ENCODE measurements at regions not wholly inside any gene's neighbourhood (a gene's known extent, or its start where the extent isn't known, plus 50 kb on each side); places are given as distances from the start of the nearest gene placed in this dataset.

DNA sequence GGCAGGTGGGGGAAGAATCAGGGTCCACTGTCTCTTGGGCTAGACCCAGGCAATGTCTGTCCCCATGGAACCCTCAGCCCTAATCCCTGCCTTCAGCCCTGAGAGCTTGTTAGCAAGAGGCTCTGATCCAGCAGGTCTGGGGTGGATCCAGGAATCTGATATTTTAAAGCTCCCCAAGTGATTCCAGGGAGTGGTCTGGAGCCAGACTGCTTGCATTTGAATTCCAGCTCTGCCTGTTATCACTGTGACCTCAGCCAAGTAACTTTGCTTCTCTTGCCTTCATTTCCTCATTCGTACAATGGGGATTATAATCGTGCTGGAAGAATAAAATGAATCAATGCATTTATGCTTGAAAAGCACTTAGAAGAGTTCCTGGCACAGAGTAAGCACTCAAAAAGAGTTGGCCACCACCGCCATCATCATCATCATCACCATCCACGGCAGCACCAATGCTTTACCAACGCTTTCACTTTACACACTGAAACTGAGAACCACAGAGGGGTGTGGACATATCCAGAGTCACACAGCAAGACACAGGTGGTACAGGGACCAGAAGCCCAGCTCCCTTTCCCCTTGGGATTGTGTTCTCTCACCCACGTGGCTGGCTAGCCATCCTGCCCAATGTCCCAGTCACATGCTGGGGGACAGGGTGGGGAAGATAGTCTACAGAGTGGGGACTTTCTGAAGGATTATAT, 75.7 kb upstream of the RALY start:
- no peak overlapping the region for H3K27ac ChIP-seq
- TF ChIP-seq Cebpa-rat (IDR thresholded peaks at IDR 0.05) = no peak
- no peaks in the 10 kb centered on the region for H3K9me3 ChIP-seq (replicated peaks in 1 of 11)
- H4K20me1 ChIP-seq = no peaks in the 10 kb centered on the region; a peak in 1 of 22 replicates
- H3K9ac ChIP-seq = no peak overlapping the region
- H3K36me3 ChIP-seq = no peaks in the 10 kb centered on the region
- no peak overlapping the region for H3K4me3 ChIP-seq
- H3K4me1 ChIP-seq = peaks cover 0 to 9% (median 0%) of the 10 kb centered on the region in 10 experiments; a peak in 3 of 20 replicates
- no peak overlapping the region for H3K4me2 ChIP-seq
- H3K27me3 ChIP-seq = no peaks in the 10 kb centered on the region

DNA sequence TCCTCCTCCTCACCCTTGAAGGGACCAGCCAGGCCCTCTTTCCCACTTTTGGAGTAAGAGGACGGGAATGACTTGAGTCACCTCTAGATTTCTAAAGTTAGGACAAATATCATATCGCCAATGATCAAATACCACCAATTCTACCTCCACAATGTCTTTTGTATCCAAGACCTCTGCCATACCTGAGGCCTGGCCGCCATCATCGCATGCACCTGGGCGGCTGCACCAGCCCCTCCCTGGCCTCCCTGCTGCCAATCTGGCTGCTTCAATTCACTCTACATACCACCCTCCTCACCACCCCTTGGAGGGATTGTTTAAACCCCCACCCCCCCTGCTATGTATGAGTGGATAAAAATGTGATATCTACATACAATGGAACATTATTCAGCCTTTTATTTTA, 75.0 kb upstream of the RALY start:
- no peaks in the 10 kb centered on the region for H3K27me3 ChIP-seq
- H3K4me1 ChIP-seq = peaks cover 0 to 9% (median 0%) of the 10 kb centered on the region in 10 experiments; a peak in 3 of 20 replicates
- no peak overlapping the region for H3K4me2 ChIP-seq
- no peaks in the 10 kb centered on the region; a peak in 1 of 22 replicates for H4K20me1 ChIP-seq
- H3K36me3 ChIP-seq = no peaks in the 10 kb centered on the region
- TF ChIP-seq Cebpa-rat (IDR thresholded peaks at IDR 0.05) = no peak
- H3K9me3 ChIP-seq (replicated peaks in 1 of 11) = no peaks in the 10 kb centered on the region
- H3K9ac ChIP-seq = no peak overlapping the region
- H3K27ac ChIP-seq = no peak overlapping the region
- no peak overlapping the region for H3K4me3 ChIP-seq

DNA sequence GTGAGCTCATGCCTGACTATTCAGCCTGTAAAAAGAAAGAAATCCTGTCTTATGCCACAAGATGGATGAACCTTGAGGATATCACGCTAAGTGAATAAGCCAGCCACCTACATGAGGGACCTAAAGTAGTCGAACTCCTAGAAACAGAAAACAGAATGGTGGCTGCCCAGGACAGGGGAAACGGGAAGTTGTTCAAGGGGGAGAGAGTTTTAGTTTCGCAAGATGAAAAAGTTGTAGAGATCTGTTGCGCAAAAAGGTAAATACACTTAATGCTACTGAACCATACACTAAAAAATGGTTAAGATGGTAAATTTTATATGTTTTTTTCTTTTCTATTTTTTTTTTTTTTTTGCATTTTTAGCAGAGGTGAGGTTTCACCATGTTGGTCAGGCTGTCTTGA, 74.1 kb upstream of the RALY start:
- H3K4me2 ChIP-seq = peak overlapping the region in 4 of 11 experiments; percentile 9 to 37 (median 29); a peak in 4 of 22 replicates
- no peak overlapping the region for H3K9ac ChIP-seq
- peaks cover 0 to 9% (median 0%) of the 10 kb centered on the region in 10 experiments; a peak in 3 of 20 replicates for H3K4me1 ChIP-seq
- H3K27ac ChIP-seq = no peak overlapping the region
- H3K4me3 ChIP-seq = no peak overlapping the region
- H3K36me3 ChIP-seq = no peaks in the 10 kb centered on the region
- TF ChIP-seq Cebpa-rat (IDR thresholded peaks at IDR 0.05) = no peak; a peak in 1 of 22 replicates
- no peaks in the 10 kb centered on the region; a peak in 1 of 22 replicates for H4K20me1 ChIP-seq
- H3K27me3 ChIP-seq = no peaks in the 10 kb centered on the region
- H3K9me3 ChIP-seq (replicated peaks in 1 of 11) = no peaks in the 10 kb centered on the region

- Histone ChIP-seq H3K4me1 (peaks cover 0 to 9% (median 0%) of the 10 kb centered on the region in 10 experiments; a peak in 3 of 20 replicates), H3K27me3 (no peaks in the 10 kb centered on the region), H3K27ac (no peak overlapping the region), H4K20me1 (no peaks in the 10 kb centered on the region), H3K4me2 (no peak overlapping the region), H3K4me3 (no peak overlapping the region), H3K9me3 (replicated peaks in 1 of 11) (no peaks in the 10 kb centered on the region), H3K9ac (no peak overlapping the region), H3K36me3 (no peaks in the 10 kb centered on the region)
- TF ChIP-seq Cebpa-rat (IDR thresholded peaks at IDR 0.05) = no peak
Measured at GRCh38 chr20:33922224-33922623, 71.5 kb upstream of the RALY start.

- no peaks in the 10 kb centered on the region for H3K9me3 ChIP-seq (replicated peaks in 1 of 11)
Measured at GRCh38 chr20:33923740-33924139, 70.0 kb upstream of the RALY start.

GRCh38 chr20:33925867-33926266, 67.8 kb upstream of the RALY start:
- Histone ChIP-seq H3K27me3 (no peaks in the 10 kb centered on the region), H3K4me3 (no peak overlapping the region), H3K4me2 (no peak overlapping the region), H3K9ac (no peak overlapping the region), H3K4me1 (no peaks in the 10 kb centered on the region), H3K9me3 (replicated peaks in 1 of 11) (no peaks in the 10 kb centered on the region), H3K27ac (no peak overlapping the region), H3K36me3 (no peaks in the 10 kb centered on the region), H4K20me1 (no peaks in the 10 kb centered on the region)
- TF ChIP-seq Cebpa-rat (IDR thresholded peaks at IDR 0.05) = no peak

More at GRCh38 chr20:33923740-33924139, 70.0 kb upstream of the RALY start:
- Histone ChIP-seq H3K27me3 (no peaks in the 10 kb centered on the region), H3K4me2 (no peak overlapping the region), H3K4me3 (no peak overlapping the region), H3K36me3 (no peaks in the 10 kb centered on the region), H3K27ac (no peak overlapping the region), H3K4me1 (peaks cover 0 to 9% (median 0%) of the 10 kb centered on the region in 10 experiments; a peak in 3 of 20 replicates), H4K20me1 (no peaks in the 10 kb centered on the region), H3K9ac (no peak overlapping the region)
- TF ChIP-seq Cebpa-rat (IDR thresholded peaks at IDR 0.05) = no peak

DNA sequence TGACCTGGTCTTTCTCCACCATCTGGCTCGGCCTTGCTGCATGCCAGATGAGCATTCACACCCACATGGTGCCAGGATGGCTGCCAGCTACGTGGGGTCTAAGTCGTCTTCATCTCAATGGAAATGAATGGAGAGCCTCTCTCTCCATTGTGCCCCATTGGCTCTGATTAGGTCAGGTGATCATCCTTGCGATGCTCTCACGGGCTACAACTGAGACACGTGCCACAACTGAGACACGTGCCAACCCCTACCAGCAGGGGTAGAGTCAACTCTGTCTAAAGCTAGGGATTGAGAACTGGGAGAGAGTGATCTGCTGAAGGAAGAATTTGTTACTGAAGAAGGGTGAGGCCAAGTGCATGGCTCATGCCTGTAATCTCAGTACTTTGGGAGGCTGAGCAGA, 67.3 kb upstream of the RALY start:
- Histone ChIP-seq H3K4me2 (no peak overlapping the region), H4K20me1 (no peaks in the 10 kb centered on the region), H3K27me3 (no peaks in the 10 kb centered on the region), H3K9ac (no peak overlapping the region), H3K9me3 (replicated peaks in 1 of 11) (no peaks in the 10 kb centered on the region), H3K4me3 (no peak overlapping the region), H3K4me1 (no peaks in the 10 kb centered on the region), H3K27ac (no peak overlapping the region), H3K36me3 (no peaks in the 10 kb centered on the region)
- TF ChIP-seq Cebpa-rat (IDR thresholded peaks at IDR 0.05) = no peak

GRCh38 chr20:33927724-33928123, 66.0 kb upstream of the RALY start:
- Histone ChIP-seq H3K4me2 (no peak overlapping the region), H3K9ac (no peak overlapping the region), H3K4me1 (no peaks in the 10 kb centered on the region), H3K4me3 (no peak overlapping the region), H3K9me3 (replicated peaks in 1 of 11) (no peaks in the 10 kb centered on the region), H3K36me3 (no peaks in the 10 kb centered on the region), H3K27me3 (no peaks in the 10 kb centered on the region), H3K27ac (no peak overlapping the region), H4K20me1 (no peaks in the 10 kb centered on the region)
- TF ChIP-seq Cebpa-rat (IDR thresholded peaks at IDR 0.05) = no peak

GRCh38 chr20:33929917-33930316, 63.8 kb upstream of the RALY start:
- no peaks in the 10 kb centered on the region for H3K27me3 ChIP-seq
- H3K27ac ChIP-seq = no peak overlapping the region
- no peaks in the 10 kb centered on the region for H3K9me3 ChIP-seq (replicated peaks in 1 of 11)
- no peaks in the 10 kb centered on the region for H4K20me1 ChIP-seq
- H3K4me3 ChIP-seq = no peak overlapping the region
- no peak for TF ChIP-seq Cebpa-rat (IDR thresholded peaks at IDR 0.05)
- no peak overlapping the region for H3K4me2 ChIP-seq
- no peaks in the 10 kb centered on the region for H3K36me3 ChIP-seq
- H3K9ac ChIP-seq = no peak overlapping the region
- H3K4me1 ChIP-seq = no peaks in the 10 kb centered on the region

GRCh38 chr20:33933469-33933909, 60.2 kb upstream of the RALY start:
- H3K4me2 ChIP-seq = no peak overlapping the region
- no peak overlapping the region for H3K9ac ChIP-seq
- no peak for TF ChIP-seq Cebpa-rat (IDR thresholded peaks at IDR 0.05)
- H3K36me3 ChIP-seq = no peaks in the 10 kb centered on the region
- no peak overlapping the region for H3K4me3 ChIP-seq
- H3K27me3 ChIP-seq = no peaks in the 10 kb centered on the region
- H3K9me3 ChIP-seq (replicated peaks in 1 of 11) = no peaks in the 10 kb centered on the region
- H3K27ac ChIP-seq = no peak overlapping the region
- no peaks in the 10 kb centered on the region for H3K4me1 ChIP-seq
- no peaks in the 10 kb centered on the region for H4K20me1 ChIP-seq
